SK-N-SH (cell line): ENCODE measurements at regions not wholly inside any gene's neighbourhood (a gene's known extent, or its start where the extent isn't known, plus 50 kb on each side); places are given as distances from the start of the nearest gene placed in this dataset.

ENCODE experiments used
- FOSL2 ChIP-seq: IDR thresholded peaks from 2 replicates; pipeline ENCODE4 v1.4.0; 2012; ENCODE audit warnings: low read depth, mild to moderate bottlenecking, moderate library complexity, borderline replicate concordance
- NFIC ChIP-seq: IDR thresholded peaks from 2 replicates; pipeline ENCODE4 v1.4.0; 2012; ENCODE audit warnings: borderline replicate concordance
- POLR2AphosphoS5 ChIP-seq: IDR thresholded peaks from 2 replicates; pipeline ENCODE4 v1.6.1; 2012; ENCODE audit warnings: low read depth, low read length
- RCOR1 ChIP-seq: fragments of 150-350 bp; IDR thresholded peaks from 2 replicates; pipeline ENCODE4 v1.6.1; 2017; ENCODE audit warnings: antibody characterized with exemption, low read length
- RFX5 ChIP-seq: IDR thresholded peaks from 2 replicates; pipeline ENCODE4 v1.6.1; 2012; ENCODE audit warnings: mild to moderate bottlenecking, improper control_type of control experiment, low read length
- TAF1 ChIP-seq: IDR thresholded peaks from 2 replicates; pipeline ENCODE4 v1.6.1; 2012; ENCODE audit warnings: low read depth, mild to moderate bottlenecking, low read length, moderate library complexity, borderline replicate concordance
- YY1 ChIP-seq: IDR thresholded peaks from 2 replicates; pipeline ENCODE4 v1.4.0; 2012; ENCODE audit warnings: low read depth, mild to moderate bottlenecking
- TF ChIP-seq, protein P1 (sequence below): fragments of 200-600 bp; sonication (generic); IDR thresholded peaks from 2 replicates; pipeline ENCODE4 v1.6.1; 2017; ENCODE audit warnings: antibody characterized with exemption, mild to moderate bottlenecking, moderate library complexity
- TF ChIP-seq, protein P2 (sequence below): IDR thresholded peaks from 2 replicates; pipeline ENCODE4 v1.6.1; 2012; ENCODE audit warnings: mild to moderate bottlenecking, low read depth, low read length, moderate library complexity
- TF ChIP-seq, protein P3 (sequence below): fragments of 150-350 bp; IDR thresholded peaks from 2 replicates; pipeline ENCODE4 v1.6.1; 2016; ENCODE audit warnings: mild to moderate bottlenecking, low read depth, low read length

DNA sequence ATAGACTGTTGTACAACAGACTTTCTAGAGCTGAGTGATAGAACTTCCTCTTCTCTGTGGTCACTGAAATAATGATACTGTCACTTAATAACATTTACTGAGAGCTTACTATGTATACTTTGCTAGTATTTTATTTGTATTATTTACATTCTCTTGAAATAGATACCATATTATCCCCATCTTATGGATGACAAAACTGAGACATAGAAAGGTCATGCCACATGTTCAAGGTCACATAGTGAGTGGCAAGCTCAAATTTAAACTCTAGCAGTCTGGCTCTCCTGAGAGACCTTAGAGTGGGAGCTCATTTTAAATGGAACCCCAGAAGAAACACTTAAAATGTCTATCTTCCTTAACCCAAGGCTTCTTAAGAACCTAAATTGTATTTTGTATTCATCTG, 266.6 kb upstream of the CAMK1G start:
- TF ChIP-seq, protein P1, sequence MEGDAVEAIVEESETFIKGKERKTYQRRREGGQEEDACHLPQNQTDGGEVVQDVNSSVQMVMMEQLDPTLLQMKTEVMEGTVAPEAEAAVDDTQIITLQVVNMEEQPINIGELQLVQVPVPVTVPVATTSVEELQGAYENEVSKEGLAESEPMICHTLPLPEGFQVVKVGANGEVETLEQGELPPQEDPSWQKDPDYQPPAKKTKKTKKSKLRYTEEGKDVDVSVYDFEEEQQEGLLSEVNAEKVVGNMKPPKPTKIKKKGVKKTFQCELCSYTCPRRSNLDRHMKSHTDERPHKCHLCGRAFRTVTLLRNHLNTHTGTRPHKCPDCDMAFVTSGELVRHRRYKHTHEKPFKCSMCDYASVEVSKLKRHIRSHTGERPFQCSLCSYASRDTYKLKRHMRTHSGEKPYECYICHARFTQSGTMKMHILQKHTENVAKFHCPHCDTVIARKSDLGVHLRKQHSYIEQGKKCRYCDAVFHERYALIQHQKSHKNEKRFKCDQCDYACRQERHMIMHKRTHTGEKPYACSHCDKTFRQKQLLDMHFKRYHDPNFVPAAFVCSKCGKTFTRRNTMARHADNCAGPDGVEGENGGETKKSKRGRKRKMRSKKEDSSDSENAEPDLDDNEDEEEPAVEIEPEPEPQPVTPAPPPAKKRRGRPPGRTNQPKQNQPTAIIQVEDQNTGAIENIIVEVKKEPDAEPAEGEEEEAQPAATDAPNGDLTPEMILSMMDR = no peak
- TF ChIP-seq POLR2AphosphoS5 (no peak), TAF1 (no peak), FOSL2 (no peak), RCOR1 (no peak), NFIC (no peak), RFX5 (no peak), YY1 (no peak)
- TF ChIP-seq, protein P2, sequence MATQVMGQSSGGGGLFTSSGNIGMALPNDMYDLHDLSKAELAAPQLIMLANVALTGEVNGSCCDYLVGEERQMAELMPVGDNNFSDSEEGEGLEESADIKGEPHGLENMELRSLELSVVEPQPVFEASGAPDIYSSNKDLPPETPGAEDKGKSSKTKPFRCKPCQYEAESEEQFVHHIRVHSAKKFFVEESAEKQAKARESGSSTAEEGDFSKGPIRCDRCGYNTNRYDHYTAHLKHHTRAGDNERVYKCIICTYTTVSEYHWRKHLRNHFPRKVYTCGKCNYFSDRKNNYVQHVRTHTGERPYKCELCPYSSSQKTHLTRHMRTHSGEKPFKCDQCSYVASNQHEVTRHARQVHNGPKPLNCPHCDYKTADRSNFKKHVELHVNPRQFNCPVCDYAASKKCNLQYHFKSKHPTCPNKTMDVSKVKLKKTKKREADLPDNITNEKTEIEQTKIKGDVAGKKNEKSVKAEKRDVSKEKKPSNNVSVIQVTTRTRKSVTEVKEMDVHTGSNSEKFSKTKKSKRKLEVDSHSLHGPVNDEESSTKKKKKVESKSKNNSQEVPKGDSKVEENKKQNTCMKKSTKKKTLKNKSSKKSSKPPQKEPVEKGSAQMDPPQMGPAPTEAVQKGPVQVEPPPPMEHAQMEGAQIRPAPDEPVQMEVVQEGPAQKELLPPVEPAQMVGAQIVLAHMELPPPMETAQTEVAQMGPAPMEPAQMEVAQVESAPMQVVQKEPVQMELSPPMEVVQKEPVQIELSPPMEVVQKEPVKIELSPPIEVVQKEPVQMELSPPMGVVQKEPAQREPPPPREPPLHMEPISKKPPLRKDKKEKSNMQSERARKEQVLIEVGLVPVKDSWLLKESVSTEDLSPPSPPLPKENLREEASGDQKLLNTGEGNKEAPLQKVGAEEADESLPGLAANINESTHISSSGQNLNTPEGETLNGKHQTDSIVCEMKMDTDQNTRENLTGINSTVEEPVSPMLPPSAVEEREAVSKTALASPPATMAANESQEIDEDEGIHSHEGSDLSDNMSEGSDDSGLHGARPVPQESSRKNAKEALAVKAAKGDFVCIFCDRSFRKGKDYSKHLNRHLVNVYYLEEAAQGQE = no peak
- TF ChIP-seq, protein P3, sequence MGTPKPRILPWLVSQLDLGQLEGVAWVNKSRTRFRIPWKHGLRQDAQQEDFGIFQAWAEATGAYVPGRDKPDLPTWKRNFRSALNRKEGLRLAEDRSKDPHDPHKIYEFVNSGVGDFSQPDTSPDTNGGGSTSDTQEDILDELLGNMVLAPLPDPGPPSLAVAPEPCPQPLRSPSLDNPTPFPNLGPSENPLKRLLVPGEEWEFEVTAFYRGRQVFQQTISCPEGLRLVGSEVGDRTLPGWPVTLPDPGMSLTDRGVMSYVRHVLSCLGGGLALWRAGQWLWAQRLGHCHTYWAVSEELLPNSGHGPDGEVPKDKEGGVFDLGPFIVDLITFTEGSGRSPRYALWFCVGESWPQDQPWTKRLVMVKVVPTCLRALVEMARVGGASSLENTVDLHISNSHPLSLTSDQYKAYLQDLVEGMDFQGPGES = no peak
